Hematopoietic multipotent progenitor cell treated with erythropoietin and hydrocortisone succinate and interleukin-3 and kit ligand, for 8 days (in vitro differentiated cells): ENCODE measurements at regions not wholly inside any gene's neighbourhood (a gene's known extent, or its start where the extent isn't known, plus 50 kb on each side); places are given as distances from the start of the nearest gene placed in this dataset.
"Not testable (repeated sequence)": the region's sequence is repeated elsewhere in the genome, so short reads cannot be mapped to it uniquely, and the experiment has no call there.

Experiments
- DNase-seq: peaks from one replicate; pipeline ENCODE4 v3.0.0-alpha.2; 2015

DNA sequence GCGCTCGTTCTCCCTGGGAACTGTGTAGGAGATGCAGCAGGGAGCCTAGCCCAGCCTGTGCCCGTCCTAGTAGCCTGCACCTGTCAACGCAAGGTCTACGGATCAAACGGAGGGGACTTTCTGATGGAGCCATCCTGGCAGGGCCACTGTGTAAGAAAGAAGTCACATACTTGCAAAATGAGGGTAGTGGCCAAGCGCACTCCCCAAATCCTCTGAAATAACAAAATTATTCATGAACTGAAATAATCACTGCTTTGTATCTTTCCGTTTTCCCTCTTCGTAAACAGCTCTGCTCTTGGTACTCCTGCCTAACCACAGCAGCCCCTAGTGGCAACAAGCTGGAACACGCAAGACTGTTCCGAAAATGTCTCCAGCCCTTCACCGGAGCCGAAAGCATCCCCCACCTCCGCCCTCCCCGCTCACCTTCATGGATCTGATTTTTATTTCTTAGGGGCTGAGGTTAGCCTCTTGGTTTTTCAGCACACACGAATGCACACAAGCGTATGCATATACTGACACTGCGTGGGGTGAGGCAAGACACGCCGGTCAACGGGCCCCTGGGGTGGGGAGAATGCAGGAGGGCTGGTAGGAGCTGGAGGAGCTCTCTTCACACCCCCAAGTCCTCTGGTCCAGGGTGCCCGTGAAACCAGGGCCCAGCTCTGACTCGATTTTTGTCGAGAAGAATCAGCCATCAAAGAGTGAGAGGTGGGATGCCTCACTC, 100.8 kb downstream of the ABCC12 start:
- peak; percentile 2 for DNase-seq

DNA sequence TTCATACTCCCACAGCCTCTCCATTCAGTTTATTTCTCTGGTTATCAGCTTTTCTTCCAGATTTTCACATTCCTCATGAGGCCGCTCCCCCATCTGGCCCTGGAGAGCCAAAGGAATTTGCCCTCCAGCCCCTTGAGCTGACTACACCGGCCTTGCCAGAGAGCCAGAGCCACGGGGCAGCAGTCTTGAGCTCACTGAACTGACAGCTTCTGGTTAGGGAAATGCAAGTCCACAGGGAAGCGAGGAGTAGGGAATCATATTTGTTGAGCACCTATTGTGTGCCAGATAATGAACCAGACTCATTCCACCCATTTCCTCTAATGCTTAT, 102.4 kb downstream of the ABCC12 start:
- DNase-seq = no peak

DNA sequence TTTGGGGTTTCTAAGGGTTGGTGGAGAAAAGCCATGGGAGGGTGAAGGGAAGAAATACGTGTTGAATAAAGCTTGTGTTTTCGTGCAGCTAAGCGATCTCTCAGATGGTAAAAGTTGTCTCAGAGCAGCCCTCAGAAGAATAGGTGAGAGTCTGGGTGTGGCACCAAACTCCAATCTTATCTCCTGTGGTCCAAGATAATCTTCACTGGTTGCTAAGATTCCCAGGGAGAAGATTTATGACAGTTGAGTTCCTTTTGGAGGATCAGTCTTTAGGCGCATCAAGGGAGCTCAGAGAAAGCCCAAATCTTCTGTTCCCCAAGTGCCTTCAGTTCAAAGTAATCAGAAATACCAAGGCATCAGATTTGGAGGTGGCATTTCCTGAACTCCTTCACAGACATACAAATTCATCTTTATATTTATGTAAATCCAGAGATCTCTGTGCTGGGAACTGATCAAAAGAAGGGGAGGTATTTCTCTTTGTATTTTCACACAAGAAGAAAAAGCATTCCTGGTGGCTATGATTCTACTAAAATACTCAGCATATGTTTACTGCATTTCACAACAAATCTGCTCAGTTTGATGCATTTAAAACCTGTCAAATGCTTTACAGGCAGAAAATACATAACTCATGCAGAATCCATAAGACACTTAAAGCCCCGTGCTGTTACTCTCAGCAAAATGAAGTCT, 102.9 kb downstream of the ABCC12 start:
- DNase-seq = no peak

DNA sequence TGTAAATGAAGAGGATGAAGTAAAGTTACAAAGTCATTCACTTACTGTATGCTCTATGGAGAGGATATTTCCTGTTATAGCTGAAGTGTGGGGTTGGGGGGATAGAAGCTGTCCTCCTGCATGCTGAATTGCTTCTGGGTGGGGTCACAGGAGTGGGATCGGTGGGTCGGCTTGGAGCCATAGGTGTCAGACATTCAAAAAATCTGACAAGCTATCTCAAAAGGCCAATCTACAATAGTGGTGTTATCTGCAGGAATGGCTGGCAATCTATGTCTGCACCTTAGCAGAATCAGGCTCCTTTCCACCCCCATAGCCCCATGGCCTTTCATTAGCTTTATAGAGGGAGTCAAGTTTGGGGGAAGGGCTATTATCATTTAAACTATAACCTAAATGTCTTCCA, 104.9 kb downstream of the ABCC12 start:
- no peak for DNase-seq

DNA sequence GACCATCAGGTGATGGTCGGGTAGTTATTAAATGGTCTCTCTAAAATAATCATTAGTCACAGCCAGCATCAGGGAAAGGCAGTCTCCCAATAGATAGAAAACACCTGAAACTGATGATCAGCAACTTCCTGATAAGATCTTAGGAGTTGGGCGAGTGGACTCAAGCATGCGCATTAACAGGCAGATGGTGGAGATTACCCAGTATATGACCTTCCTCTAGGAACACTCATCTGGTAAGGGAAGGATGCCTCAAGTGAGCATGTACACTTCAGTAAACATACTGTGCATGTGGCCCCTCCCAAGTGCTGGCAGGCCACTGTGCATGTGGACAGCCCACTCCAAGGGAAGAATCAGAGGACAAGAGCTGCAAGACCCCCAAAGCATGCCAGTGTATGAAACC, 105.9 kb downstream of the ABCC12 start:
- DNase-seq = no peak

DNA sequence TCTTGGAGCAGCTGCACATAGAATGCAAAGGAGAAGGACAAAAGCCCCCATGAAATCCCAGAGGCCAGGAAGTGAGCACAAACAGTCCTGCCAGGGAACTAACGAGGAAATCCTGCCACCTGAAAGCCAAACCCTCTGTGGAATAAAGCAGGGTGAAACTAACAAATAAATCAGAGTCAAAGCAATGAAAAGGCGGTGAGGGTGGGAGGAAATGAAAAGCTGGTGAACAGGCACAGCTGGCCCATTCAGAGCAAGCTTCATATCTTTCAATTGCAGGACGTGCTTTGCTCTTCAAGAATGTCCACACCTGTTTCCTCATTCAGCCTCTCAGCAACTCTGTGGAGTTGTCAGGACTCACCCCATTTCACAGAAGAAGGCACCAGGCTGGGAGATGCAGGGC, 108.1 kb downstream of the ABCC12 start:
- DNase-seq = no peak

DNA sequence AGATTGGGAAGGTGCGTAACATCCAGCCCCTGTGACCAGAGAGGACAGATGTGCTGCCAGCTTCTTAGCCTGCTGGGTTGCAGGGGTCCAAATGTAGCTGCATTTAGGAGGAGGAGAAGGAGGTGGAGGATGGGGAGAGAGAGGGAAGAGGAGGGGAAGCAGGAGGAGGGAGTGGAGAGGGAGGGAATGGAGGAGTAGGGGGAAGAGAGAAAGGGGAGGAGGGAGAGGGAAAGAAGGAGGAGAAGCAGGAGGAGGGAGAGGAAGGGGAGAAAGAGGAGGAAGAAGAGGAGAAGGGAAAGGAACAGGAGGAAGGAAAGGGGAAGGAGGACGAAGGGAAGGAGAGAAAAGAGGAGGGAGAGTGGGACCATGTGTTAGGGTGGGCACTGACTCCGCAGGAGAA, 108.6 kb downstream of the ABCC12 start:
- DNase-seq = no peak

DNA sequence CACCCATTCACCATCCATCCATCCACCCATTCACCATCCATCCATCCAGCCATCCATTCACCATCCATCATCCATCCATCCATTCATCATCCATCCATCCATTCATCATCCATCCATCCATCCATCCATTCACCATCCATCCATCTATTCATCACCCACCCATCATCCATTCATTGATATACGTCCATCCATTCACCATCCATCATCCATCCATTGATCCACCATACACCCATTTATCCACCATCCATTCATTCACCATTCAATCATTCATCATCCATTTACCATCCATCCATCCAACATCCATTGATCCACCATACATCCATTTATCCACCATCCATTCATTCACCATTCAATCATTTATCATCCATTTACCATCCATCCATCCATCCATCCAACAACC, 111.7 kb downstream of the ABCC12 start:
- DNase-seq = no peak

DNA sequence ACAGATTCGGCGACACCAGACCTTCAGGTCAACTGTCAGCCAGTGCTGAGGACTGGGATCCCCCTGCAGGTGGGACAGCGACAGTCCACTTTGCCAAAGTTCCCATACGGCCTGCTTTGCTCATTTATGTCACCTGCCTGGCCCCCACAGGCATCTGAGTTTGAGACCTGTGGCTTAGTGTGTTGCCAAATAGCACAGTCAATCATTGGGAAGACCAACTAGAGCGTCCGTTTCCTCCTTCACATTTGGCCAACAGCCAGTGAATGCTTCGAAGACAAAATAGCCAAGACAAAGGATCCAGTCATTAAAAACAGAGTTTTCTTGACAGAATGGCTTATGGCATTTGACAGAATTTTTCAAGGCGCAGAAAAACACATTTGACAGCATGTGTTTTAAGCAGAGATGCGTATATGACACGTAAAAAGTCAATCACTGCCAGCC, 113.8 kb downstream of the ABCC12 start:
- no peak for DNase-seq

DNA sequence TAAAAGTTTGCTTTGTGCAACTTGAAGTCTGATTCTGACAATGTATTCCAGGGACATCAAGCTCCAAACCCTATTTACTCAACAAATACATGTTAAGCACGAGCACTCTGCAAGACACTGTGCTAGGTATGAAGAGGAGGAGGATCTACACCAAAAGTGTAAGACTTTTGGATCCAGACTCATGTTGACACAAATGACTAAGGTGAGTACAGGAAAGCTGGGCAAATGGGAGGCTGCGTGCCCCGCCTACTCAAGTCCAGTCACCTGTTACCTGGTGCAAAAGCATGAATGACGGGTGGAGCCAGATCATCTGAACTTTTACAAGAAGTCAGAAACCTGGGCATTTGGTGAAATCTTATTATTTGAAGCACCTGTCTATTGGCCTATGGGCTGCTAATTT, 120.7 kb downstream of the ABCC12 start:
- no peak for DNase-seq

DNA sequence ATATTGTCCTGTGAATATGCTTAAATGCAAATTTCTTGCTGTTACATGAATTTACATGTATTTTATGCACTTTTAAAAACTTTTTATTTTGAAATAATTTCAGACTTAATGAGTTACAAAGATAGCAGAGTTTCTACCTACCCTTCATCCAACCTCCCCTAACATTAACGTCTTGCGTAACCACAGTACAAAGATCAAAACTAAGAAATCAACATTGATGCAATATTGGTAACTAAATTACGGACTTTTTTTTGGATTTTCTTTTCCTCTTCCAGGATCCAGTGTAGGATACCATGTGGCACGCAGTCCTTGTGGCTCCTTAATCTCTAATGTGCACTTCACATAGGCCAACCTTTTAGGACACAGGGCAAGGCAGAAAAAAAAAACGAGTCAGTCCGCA, 124.9 kb downstream of the ABCC12 start:
- DNase-seq = no peak

DNA sequence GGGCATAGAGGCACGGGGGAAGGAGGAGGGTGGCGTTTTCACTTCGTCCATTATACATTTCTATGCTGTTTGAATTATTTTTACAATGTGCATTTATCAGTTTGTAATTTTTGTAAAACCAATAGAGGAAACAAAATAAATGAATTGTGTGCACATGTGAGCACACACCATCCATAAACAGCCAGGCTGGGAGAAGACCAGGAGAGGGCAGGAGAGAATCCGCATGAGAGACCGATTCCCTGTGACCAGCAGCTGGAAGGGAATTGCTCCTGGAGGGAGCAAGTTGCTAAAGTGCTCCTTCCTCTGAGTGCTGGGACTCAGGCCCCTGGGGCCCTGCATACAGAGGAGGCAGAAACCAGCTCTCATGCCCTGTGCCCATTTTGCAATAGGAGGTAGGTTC, 126.0 kb downstream of the ABCC12 start:
- DNase-seq = no peak

DNA sequence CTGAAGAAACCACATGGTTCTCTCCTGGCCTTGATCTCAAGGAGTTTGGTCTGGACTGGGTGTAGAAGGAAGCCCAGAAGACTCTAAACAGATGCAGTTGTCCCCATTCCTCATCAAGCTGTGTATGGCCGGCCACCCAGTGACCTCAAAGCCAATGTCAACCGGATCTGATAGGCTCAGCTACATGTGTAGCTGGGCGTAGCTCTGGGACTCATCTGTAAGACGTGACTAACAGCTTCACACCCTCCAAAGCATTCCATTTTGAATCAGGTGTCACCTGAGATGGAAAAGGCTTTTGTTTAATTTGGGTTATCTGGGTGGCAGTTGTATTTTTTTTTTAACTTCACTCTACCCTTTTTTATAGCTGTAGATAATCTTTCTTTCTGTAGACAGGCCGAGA, 130.4 kb downstream of the ABCC12 start:
- DNase-seq = no peak

DNA sequence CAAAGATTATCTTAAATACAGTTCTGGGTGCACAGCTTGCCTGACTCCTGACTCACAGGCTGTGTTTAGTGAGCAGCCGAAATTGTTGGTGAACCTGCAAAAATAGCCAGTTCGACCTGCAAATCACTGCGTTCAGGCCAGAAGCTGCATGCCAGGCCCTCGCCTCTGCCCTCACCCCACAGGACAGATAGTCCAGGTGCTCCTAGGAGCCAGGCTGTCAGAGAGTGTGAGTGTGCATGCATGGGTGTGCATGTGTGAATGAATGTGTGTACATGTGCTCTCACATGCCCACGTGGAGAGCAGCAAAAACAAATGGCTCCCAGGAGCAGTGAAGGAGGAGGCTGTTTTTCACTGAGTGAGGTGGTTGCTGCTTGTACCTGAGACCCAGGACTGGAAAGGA, 131.8 kb downstream of the ABCC12 start:
- DNase-seq = no peak

DNA sequence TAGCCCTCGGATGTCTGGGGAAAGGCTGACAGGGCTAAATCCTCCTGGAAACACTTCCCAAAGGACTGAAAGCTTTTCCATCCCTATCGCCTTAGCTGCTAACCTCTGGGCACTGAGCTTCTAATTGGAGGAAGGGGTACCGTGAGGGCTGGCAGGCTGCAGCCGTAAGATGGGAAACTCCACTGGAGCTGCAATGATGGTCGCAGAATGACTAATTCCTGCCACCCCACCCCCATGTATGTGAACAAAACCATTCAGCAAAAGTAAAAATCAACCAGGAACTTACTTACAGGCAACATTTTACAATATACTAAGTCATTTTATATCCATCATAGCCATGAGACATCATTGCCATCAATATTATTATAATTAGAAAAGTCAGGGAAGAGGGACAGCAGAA, 133.3 kb downstream of the ABCC12 start:
- no peak for DNase-seq

DNA sequence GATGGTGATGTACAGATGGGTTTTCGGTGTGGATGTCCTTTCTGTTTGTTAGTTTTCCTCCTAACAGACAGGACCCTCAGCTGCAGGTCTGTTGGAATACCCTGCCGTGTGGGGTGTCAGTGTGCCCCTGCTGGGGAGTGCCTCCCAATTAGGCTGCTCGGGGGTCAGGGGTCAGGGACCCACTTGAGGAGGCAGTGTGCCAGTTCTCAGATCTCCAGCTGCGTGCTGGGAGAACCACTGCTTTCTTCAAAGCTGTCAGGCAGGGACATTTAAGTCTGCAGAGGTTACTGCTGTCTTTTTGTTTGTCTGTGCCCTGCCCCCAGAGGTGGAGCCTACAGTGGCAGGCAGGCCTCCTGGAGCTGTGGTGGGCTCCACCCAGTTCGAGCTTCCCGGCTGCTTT, 135.2 kb downstream of the ABCC12 start:
- DNase-seq = not testable (repeated sequence)

DNA sequence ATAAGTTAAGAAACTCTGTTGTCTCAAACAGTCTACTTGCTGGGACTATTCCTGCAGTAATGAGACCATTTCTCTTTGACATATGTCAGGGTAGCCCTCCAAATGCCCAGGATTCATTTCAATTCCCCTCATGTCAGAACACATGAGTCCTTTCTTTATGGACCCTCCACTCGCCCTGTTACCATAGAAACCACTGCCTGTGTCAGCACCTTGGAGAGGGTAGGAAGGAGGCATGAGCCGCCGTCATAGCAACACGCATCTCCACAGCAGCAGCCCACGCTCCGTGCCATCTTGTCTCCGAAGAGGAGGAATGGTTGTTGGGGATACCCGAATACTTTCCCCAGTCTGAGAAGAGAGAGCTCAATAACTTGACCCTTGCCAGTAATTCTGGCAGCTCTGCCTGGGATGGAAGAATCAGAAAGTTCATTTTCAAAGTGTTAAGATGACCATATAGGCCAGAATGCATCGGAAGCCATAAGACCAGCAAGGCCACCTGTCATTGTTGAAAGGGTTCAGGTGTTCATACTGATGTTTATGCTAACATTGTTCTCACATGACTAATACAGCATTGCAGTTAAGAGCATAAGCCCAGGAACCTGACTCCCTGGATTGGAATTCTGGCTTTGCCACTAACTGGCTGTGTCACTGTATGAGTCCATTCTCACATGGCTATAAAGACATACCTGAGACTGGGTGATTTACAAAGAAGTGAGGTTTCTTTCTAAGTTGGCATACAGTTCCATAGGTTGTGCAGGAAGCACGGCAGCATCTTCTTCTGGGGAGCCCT, 141.3 kb downstream of the ABCC12 start:
- no peak for DNase-seq

DNA sequence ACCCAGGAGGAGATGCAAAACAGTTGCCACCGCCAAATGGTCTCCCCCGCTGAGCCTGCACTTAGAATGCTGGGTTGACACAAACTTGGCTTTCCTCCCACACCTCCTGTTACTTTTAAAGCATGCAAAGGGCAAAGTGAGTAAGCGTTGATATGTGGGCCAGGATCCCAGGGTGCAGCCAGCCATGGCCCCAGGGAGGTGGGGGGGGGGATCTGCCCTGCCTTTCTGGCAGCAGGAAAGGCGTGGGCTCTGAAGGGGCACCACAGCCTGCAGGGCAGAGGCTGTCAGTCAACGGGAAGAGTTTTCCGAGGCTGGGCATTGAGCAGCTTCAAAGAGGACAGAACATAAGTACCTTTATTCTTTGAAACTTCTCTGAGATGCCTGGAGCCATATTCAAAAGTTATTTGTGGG, 142.3 kb downstream of the ABCC12 start:
- no peak for DNase-seq

DNA sequence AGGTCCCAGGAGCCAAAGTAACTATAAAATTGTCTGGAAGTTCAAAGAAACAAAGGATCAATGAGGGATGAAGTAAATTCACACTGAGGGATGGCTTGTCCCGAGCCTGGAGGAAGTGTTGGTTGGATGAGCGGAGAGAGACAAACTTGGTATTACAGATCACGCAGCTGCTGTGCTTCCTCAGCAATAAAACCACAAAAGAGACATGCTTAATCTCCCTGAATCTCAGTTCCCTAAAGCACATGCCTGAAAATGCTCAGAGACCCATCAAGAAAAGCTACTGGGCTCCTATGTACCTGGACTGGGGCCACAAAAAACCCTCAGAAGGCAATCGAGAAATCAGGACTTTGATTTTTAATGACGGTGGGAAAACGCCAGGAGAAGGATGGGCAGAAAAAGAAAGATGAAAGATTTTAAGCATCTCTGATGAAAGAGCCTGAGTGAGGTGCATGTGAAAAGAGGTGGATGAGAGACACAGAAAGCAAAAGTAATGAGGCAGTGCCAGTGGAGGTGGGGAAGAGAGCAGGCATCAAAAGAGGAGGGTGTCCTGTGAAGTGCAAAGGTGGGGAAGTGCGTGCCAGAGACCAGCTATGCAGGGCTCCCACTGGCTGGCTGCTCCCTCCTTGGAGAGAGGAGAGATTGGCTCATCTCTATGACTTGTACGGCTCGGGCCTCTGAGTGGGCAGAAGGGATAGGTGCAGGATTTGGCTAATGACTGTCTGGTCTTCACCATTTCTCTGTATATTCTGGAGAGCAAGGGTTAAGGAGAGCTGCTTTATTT, 143.7 kb downstream of the ABCC12 start:
- no peak for DNase-seq

DNA sequence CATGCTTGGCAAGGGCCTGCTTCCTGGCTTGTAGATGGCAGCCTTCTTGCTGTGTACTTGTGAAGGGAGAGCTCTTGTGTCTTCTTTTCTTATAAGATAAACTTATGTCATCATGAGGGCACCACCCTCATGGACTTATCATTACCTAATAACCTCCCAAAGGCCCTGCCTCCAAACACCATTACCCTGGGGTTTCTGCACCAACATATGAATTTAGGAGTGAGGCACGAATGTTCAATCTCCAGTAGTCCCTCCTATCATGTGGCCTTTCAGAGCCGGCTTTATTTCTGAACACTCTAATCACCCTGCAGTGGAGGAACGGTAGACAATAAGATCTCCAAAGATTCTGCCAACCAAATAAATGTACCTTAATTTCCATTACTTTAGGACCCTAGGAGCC, 144.3 kb downstream of the ABCC12 start:
- no peak for DNase-seq

DNA sequence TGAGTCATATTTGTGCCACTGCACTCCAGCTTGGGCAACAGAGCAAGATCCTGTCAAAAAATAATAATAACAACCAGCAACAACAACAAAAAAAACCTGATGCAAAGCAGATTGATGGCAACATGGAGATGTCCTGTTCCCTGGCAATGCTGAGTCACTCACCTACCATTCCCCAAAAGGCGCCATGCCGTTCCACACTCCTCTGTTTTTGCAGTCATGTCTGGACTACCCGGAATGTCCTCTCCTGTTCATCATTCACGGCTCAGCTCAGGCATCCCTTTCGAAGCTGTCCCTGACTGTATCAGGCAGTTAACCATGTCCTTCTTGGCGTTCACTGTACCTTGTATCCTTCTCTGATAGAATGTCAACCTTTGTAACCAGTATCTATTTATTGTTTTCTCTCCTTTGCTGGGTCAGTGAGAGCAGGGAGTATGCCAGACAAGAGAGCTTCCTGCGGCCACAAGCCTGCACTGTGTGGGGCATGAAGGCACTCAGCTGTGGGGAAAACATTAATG, 147.7 kb downstream of the ABCC12 start:
- DNase-seq = no peak

DNA sequence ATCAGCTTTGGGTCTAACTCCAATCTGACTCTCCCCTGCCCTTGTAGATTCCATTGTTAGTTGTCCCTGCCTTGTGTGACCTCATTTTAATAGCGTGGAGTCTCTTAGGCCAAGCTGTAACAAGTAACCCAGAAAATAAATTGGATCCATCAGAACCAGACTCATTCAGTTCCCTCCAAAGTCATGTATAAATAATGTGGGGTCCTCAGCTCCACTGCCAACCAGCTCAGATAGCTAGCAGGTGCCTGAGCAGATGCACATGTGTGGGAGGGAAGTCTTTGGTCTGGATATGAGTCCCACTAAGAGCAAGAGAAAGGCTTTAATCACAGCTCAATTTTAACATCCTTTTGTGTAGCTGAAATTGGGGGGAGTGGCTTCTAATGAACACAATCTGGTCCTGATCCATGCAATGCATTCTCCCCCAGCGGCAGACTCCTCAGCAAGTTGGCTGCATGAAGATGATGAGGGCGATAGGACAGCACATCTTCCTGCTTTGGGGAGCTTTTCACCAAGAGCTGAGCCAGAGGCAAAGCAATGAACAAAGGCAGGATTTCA, 151.6 kb downstream of the ABCC12 start:
- no peak for DNase-seq
